ENCODE measurements at regions not wholly inside any gene's neighbourhood (a gene's known extent, or its start where the extent isn't known, plus 50 kb on each side); places are given as distances from the start of the nearest gene placed in this dataset.

GRCh38 chr2:18503376-18504228 lies 56.9 kb downstream of the RDH14 start:
- no peak for DNase-seq

- no peak for DNase-seq
Measured at GRCh38 chr2:18502142-18502541, 58.3 kb downstream of the RDH14 start.

GRCh38 chr2:18501729-18502128 lies 58.7 kb downstream of the RDH14 start:
- no peak for DNase-seq

GRCh38 chr2:18501156-18501555 lies 59.3 kb downstream of the RDH14 start:
- no peak for DNase-seq

- DNase-seq, result no peak
Measured at GRCh38 chr2:18500333-18500732, 60.1 kb downstream of the RDH14 start.

GRCh38 chr2:18498531-18498930 lies 61.9 kb downstream of the RDH14 start:
- no peak for DNase-seq

GRCh38 chr2:18496516-18496915 lies 63.9 kb downstream of the RDH14 start:
- DNase-seq, result no peak

- no peak for DNase-seq
Measured at GRCh38 chr2:18495058-18495457, 65.4 kb downstream of the RDH14 start.

- DNase-seq, result no peak
Measured at GRCh38 chr2:18492721-18493120, 67.7 kb downstream of the RDH14 start.

- DNase-seq, result no peak
Measured at GRCh38 chr2:18491577-18491976, 68.9 kb downstream of the RDH14 start.

GRCh38 chr2:18490901-18491300 lies 69.6 kb downstream of the RDH14 start:
- no peak for DNase-seq

- no peak for DNase-seq
Measured at GRCh38 chr2:18487106-18487913, 73.1 kb downstream of the RDH14 start.

- no peak for DNase-seq
Measured at GRCh38 chr2:18484625-18485024, 75.8 kb downstream of the RDH14 start.

GRCh38 chr2:18483896-18484295 lies 76.6 kb downstream of the RDH14 start:
- no peak for DNase-seq

GRCh38 chr2:18482666-18483065 lies 77.8 kb downstream of the RDH14 start:
- no peak for DNase-seq

GRCh38 chr2:18479947-18480369 lies 80.5 kb downstream of the RDH14 start:
- DNase-seq, result no peak

- DNase-seq, result no peak
Measured at GRCh38 chr2:18477293-18477692, 83.2 kb downstream of the RDH14 start.

GRCh38 chr2:18476484-18476883 lies 84.0 kb downstream of the RDH14 start:
- no peak for DNase-seq

GRCh38 chr2:18475884-18476283 lies 84.6 kb downstream of the RDH14 start:
- no peak for DNase-seq

GRCh38 chr2:18474700-18475099 lies 85.8 kb downstream of the RDH14 start:
- DNase-seq, result no peak

GRCh38 chr2:18473241-18474181 lies 86.9 kb downstream of the RDH14 start:
- DNase-seq, result no peak

GRCh38 chr2:18467749-18468360 lies 92.6 kb downstream of the RDH14 start:
- no peak for DNase-seq

GRCh38 chr2:18465979-18466378 lies 94.5 kb downstream of the RDH14 start:
- DNase-seq, result no peak

Data from activated CD4-positive, CD25-positive, alpha-beta regulatory T cell treated with anti-CD3 and anti-CD28 coated beads, Interleukin-2, amount 50 U/mL, for 72 hours (primary cell).